ENCODE measurements at regions not wholly inside any gene's neighbourhood (a gene's known extent, or its start where the extent isn't known, plus 50 kb on each side); places are given as distances from the start of the nearest gene placed in this dataset.

DNA sequence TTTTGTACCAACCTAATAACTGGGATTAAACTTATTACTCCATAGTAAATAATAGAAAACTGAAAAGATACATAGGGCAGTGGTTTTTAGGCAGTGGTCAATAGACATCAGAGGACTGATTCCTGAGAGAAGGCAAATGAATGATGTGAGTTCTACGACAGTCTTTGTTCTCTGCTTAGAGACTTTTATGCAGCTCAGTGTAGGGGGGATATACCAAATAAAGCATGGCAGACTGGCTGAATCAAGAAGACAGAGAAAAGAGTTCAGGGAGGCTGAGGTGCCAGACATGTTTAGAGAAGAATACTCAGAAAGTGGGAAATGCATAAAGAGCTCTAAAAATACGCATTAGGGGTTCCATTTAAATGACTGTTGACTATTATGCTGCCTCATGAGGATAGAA is 320.8 kb upstream of the FAR2 start:
- H3K4me3 ChIP-seq (ENCODE audit: low read depth in 1 of 5, low read length in 5 of 5), result no peak overlapping the region
- H3K27me3 ChIP-seq (ENCODE audit: control insufficient read depth in 5 of 5, insufficient read depth in 4 of 5, low read length in 5 of 5), result no peaks in the 10 kb centered on the region
- H3K9ac ChIP-seq (ENCODE audit: low read length in 5 of 5), result no peak overlapping the region
- no peaks in the 10 kb centered on the region for H3K36me3 ChIP-seq (ENCODE audit: control insufficient read depth in 5 of 5, insufficient read depth in 5 of 5, low read length in 5 of 5)
- H3K9me3 ChIP-seq (ENCODE audit: control insufficient read depth in 5 of 5, low read length in 5 of 5), result peaks cover 0 to 4% (median 0%) of the 10 kb centered on the region in 5 donors
- H3K4me1 ChIP-seq (ENCODE audit: control insufficient read depth in 5 of 5, insufficient read depth in 5 of 5, low read length in 5 of 5), result peaks cover 0 to 11% (median 4%) of the 10 kb centered on the region in 5 donors
- no peak overlapping the region for H3K27ac ChIP-seq (ENCODE audit: low read depth, low read length)

DNA sequence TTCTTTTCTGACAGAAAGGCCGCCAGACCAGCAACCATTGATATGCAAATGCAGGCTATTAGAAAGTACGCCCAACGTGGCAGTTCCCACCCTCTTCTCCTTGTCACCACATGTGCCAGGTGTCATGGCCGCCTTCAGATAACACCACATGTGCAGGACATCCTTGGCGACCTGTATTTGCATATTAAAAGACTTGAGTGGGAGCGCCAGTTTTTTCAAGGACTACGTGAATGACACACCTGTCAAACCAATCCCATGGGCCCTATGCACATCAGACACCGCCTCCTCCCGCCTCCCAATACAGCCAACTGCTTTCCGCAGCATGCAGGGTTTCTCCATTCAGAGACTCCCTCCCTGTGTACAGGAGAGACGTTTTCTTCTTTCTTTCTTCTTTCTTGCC is 318.6 kb upstream of the FAR2 start:
- Histone ChIP-seq H3K27me3 (ENCODE audit: control insufficient read depth in 5 of 5, insufficient read depth in 4 of 5, low read length in 5 of 5) (no peaks in the 10 kb centered on the region), H3K36me3 (ENCODE audit: control insufficient read depth in 5 of 5, insufficient read depth in 5 of 5, low read length in 5 of 5) (no peaks in the 10 kb centered on the region), H3K9ac (ENCODE audit: low read length in 5 of 5) (no peak overlapping the region), H3K4me1 (ENCODE audit: control insufficient read depth in 5 of 5, insufficient read depth in 5 of 5, low read length in 5 of 5) (no peaks in the 10 kb centered on the region), H3K9me3 (ENCODE audit: control insufficient read depth in 5 of 5, low read length in 5 of 5) (peaks cover 0 to 9% (median 4%) of the 10 kb centered on the region in 5 donors), H3K27ac (ENCODE audit: low read depth, low read length) (no peak overlapping the region), H3K4me3 (ENCODE audit: low read depth in 1 of 5, low read length in 5 of 5) (no peak overlapping the region)

DNA sequence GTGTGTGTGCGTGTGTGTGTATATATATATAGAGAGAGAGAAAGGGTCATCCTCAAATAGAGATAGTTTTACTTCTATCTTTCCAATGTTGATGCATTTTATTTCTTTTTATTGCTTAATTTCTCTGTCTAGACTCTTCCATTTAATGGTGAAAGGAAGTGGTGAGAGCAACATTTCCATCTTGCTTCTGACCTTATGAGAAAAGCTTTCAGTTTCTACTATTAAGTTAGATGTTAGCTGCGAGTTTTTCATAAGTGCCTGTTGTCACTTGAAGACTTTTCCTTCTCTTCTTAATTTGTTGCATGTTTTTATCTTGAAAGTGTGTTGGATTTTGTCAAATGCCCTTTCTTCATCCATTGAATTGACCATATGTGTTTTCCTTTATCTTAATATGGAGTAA is 304.4 kb upstream of the FAR2 start:
- Histone ChIP-seq H3K36me3 (ENCODE audit: control insufficient read depth in 5 of 5, insufficient read depth in 5 of 5, low read length in 5 of 5) (no peaks in the 10 kb centered on the region), H3K4me1 (ENCODE audit: control insufficient read depth in 5 of 5, insufficient read depth in 5 of 5, low read length in 5 of 5) (no peaks in the 10 kb centered on the region), H3K9ac (ENCODE audit: low read length in 5 of 5) (no peak overlapping the region), H3K9me3 (ENCODE audit: control insufficient read depth in 5 of 5, low read length in 5 of 5) (no peaks in the 10 kb centered on the region), H3K27ac (ENCODE audit: low read depth, low read length) (no peak overlapping the region), H3K27me3 (ENCODE audit: control insufficient read depth in 5 of 5, insufficient read depth in 4 of 5, low read length in 5 of 5) (no peaks in the 10 kb centered on the region), H3K4me3 (ENCODE audit: low read depth in 1 of 5, low read length in 5 of 5) (no peak overlapping the region)

DNA sequence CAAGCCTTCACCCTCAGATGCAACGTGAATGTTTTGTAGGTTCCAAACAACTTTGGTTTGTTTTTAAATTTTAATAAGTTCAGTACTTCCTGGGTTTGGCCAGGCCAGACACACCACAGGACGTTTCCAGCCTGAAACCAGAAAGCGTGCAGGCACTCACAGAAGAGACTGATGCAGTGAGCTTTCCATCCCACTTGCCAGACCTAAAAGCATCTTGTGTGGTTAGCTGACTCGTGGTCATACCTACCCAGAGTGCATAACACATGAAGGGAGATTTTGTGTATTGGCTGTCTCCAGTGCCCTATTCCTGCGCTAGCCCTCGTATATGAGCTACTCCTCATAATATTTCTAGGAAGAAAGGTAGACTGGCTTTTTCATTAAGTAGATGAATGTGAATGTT is 297.3 kb upstream of the FAR2 start:
- Histone ChIP-seq H3K4me1 (ENCODE audit: control insufficient read depth in 5 of 5, insufficient read depth in 5 of 5, low read length in 5 of 5) (no peaks in the 10 kb centered on the region), H3K27ac (ENCODE audit: low read depth, low read length) (no peak overlapping the region), H3K27me3 (ENCODE audit: control insufficient read depth in 5 of 5, insufficient read depth in 4 of 5, low read length in 5 of 5) (no peaks in the 10 kb centered on the region)

DNA sequence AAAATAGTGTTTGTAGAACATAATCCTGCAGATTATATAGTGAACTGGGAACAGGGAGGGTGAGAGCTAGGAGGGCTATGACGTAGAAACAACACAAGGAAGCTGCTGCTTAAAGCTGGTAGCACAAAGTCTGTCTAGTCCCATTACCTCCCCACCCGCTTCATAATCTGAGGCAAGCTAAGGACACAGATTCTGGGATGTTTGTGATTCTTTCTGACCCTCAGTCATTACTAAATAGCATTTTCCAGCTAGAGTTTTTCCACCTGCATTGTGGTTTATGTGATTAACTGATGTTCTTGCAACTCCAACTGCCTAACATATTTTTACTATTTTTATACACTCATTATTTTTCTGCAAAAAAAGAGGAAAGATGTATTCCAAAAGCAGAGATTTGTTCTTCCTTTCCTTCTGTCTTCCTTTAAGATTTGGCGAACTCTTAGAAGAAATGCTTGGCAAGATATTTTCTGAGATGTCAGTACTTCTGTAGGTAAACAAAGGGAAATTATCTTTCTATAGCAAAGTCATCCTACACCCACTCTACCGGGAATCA is 293.2 kb upstream of the FAR2 start:
- no peak overlapping the region for H3K4me3 ChIP-seq (ENCODE audit: low read depth in 1 of 5, low read length in 5 of 5)
- H3K27me3 ChIP-seq (ENCODE audit: control insufficient read depth in 5 of 5, insufficient read depth in 4 of 5, low read length in 5 of 5), result no peaks in the 10 kb centered on the region
- no peaks in the 10 kb centered on the region for H3K36me3 ChIP-seq (ENCODE audit: control insufficient read depth in 5 of 5, insufficient read depth in 5 of 5, low read length in 5 of 5)
- no peak overlapping the region for H3K27ac ChIP-seq (ENCODE audit: low read depth, low read length)
- no peaks in the 10 kb centered on the region for H3K9me3 ChIP-seq (ENCODE audit: control insufficient read depth in 5 of 5, low read length in 5 of 5)
- no peaks in the 10 kb centered on the region for H3K4me1 ChIP-seq (ENCODE audit: control insufficient read depth in 5 of 5, insufficient read depth in 5 of 5, low read length in 5 of 5)
- H3K9ac ChIP-seq (ENCODE audit: low read length in 5 of 5), result no peak overlapping the region

More for the DNA sequence above, 297.3 kb upstream of the FAR2 start:
- Histone ChIP-seq H3K4me3 (ENCODE audit: low read depth in 1 of 5, low read length in 5 of 5) (no peak overlapping the region), H3K9ac (ENCODE audit: low read length in 5 of 5) (no peak overlapping the region), H3K9me3 (ENCODE audit: control insufficient read depth in 5 of 5, low read length in 5 of 5) (no peaks in the 10 kb centered on the region), H3K36me3 (ENCODE audit: control insufficient read depth in 5 of 5, insufficient read depth in 5 of 5, low read length in 5 of 5) (no peaks in the 10 kb centered on the region)

DNA sequence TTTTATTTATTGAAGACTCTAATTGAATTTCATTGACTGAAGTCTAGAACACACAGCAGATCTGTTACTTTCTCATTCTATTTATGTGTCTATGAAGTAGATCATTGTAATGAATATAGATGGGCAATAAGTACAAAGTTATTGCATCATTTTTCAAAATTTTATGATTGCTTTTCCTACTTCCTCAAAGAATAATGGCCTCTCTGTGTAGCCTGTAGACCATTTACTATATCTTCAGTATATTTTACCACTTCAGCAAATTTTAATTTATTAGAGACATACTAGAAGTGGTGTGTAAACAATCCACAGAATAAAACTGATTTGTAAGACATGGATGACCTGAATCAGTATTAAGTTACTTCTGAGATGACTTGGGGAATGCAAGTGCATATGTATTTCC is 291.7 kb upstream of the FAR2 start:
- no peaks in the 10 kb centered on the region for H3K27me3 ChIP-seq (ENCODE audit: control insufficient read depth in 5 of 5, insufficient read depth in 4 of 5, low read length in 5 of 5)
- H3K27ac ChIP-seq (ENCODE audit: low read depth, low read length), result no peak overlapping the region
- H3K4me1 ChIP-seq (ENCODE audit: control insufficient read depth in 5 of 5, insufficient read depth in 5 of 5, low read length in 5 of 5), result no peaks in the 10 kb centered on the region
- H3K4me3 ChIP-seq (ENCODE audit: low read depth in 1 of 5, low read length in 5 of 5), result no peak overlapping the region
- H3K9me3 ChIP-seq (ENCODE audit: control insufficient read depth in 5 of 5, low read length in 5 of 5), result no peaks in the 10 kb centered on the region
- H3K9ac ChIP-seq (ENCODE audit: low read length in 5 of 5), result no peak overlapping the region
- H3K36me3 ChIP-seq (ENCODE audit: control insufficient read depth in 5 of 5, insufficient read depth in 5 of 5, low read length in 5 of 5), result no peaks in the 10 kb centered on the region

DNA sequence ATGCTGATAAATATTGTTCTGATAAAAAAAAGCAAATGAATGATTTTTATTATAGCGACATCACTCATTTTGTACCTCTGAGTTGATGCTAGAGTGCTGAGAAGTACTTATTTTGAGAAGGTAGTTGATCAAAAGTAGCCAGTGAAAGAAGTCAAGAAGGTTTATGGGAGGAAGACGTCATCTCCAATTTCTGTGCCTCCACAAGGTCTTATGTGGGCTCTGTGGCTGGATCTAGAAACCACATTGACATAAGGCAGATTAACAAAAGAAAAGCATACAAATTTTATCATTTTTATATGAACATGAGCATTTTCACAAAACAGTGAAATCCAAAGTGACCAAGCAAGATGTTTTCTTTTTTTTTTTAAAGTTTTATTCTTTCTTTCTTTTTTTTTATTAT is 289.5 kb upstream of the FAR2 start:
- Histone ChIP-seq H3K9ac (ENCODE audit: low read length in 5 of 5) (no peak overlapping the region), H3K27me3 (ENCODE audit: control insufficient read depth in 5 of 5, insufficient read depth in 4 of 5, low read length in 5 of 5) (no peaks in the 10 kb centered on the region), H3K4me1 (ENCODE audit: control insufficient read depth in 5 of 5, insufficient read depth in 5 of 5, low read length in 5 of 5) (no peaks in the 10 kb centered on the region), H3K9me3 (ENCODE audit: control insufficient read depth in 5 of 5, low read length in 5 of 5) (no peaks in the 10 kb centered on the region), H3K27ac (ENCODE audit: low read depth, low read length) (no peak overlapping the region), H3K4me3 (ENCODE audit: low read depth in 1 of 5, low read length in 5 of 5) (no peak overlapping the region), H3K36me3 (ENCODE audit: control insufficient read depth in 5 of 5, insufficient read depth in 5 of 5, low read length in 5 of 5) (no peaks in the 10 kb centered on the region)

DNA sequence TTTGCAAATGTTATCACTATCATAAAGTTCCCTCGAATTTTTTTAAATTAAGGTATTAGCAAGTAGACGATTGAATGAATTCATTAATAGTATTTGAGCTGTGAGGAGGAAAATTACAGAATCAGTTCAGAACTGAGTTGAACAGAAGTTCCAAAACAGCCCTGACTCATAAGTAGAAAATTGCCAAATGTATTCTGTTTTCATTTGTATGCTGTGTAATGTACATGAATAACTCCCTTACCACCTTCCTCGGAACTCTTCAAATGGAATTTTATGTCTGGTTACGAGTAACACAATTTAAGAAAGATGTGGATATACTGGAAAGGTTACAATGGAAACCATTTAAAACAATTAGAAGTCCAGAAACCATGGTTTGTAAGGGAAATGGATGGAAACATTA is 283.3 kb upstream of the FAR2 start:
- Histone ChIP-seq H3K27me3 (ENCODE audit: control insufficient read depth in 5 of 5, insufficient read depth in 4 of 5, low read length in 5 of 5) (no peaks in the 10 kb centered on the region), H3K4me1 (ENCODE audit: control insufficient read depth in 5 of 5, insufficient read depth in 5 of 5, low read length in 5 of 5) (no peaks in the 10 kb centered on the region), H3K27ac (ENCODE audit: low read depth, low read length) (no peak overlapping the region), H3K9ac (ENCODE audit: low read length in 5 of 5) (no peak overlapping the region), H3K4me3 (ENCODE audit: low read depth in 1 of 5, low read length in 5 of 5) (no peak overlapping the region), H3K36me3 (ENCODE audit: control insufficient read depth in 5 of 5, insufficient read depth in 5 of 5, low read length in 5 of 5) (no peaks in the 10 kb centered on the region), H3K9me3 (ENCODE audit: control insufficient read depth in 5 of 5, low read length in 5 of 5) (no peaks in the 10 kb centered on the region)

DNA sequence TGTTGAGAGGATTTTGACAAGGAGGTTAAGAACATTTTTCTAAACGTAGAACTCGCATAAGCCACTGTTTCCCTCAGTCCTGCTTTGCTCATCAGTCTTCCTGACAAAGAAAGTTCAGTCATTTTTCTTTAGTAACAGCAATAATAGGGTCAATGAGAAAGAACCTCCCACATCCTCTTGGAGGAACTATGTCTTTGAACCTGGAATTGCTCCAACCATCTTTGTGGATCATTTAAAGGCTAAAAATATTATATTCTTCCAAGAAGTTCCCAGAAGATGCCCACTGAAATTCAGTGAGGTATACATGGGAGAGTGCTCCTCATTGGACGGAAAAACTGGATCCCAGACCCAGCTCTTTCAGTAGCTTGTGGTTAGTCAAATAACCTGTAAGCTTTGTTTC is 282.8 kb upstream of the FAR2 start:
- Histone ChIP-seq H3K27ac (ENCODE audit: low read depth, low read length) (no peak overlapping the region), H3K36me3 (ENCODE audit: control insufficient read depth in 5 of 5, insufficient read depth in 5 of 5, low read length in 5 of 5) (no peaks in the 10 kb centered on the region), H3K27me3 (ENCODE audit: control insufficient read depth in 5 of 5, insufficient read depth in 4 of 5, low read length in 5 of 5) (no peaks in the 10 kb centered on the region), H3K9me3 (ENCODE audit: control insufficient read depth in 5 of 5, low read length in 5 of 5) (no peaks in the 10 kb centered on the region), H3K4me3 (ENCODE audit: low read depth in 1 of 5, low read length in 5 of 5) (no peak overlapping the region), H3K9ac (ENCODE audit: low read length in 5 of 5) (no peak overlapping the region), H3K4me1 (ENCODE audit: control insufficient read depth in 5 of 5, insufficient read depth in 5 of 5, low read length in 5 of 5) (no peaks in the 10 kb centered on the region)

DNA sequence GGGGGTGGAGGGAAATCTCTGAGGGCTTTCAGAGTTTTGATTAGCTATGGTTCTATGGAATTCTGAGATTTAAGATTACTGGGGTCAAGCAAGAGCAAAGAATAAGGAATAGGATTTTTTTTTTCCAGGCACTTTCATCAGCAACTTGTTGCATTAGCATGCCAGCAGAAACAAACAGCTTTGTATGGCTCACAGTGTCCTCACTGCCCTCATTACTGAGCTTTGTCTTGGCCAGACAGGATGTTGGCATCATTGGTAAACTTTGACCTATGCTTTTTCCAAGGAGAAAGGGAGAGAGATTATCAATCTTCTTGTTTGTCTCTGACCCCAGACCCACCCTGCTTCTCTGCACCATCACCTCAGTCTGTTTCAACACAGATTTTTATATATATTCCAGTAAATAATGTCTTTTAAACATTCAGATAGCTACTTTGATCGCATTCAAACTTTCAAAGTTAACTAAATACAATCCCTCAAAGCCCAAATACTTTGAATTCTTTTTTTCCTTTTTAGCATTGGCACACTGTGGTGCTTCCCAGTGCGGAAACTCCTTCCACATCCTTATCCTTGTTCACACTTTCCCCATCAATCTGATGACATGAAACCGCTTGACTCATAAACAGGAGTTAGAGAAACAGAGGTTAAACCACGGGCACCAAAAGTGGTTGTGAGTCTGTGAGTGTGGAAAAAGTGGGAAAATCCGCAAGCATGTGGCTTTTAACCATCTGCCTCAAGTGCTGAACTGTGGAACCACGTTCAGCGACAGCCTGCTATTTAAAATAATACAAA is 282.2 kb upstream of the FAR2 start:
- no peak overlapping the region for H3K4me3 ChIP-seq (ENCODE audit: low read depth in 1 of 5, low read length in 5 of 5)
- no peaks in the 10 kb centered on the region for H3K9me3 ChIP-seq (ENCODE audit: control insufficient read depth in 5 of 5, low read length in 5 of 5)
- no peaks in the 10 kb centered on the region for H3K27me3 ChIP-seq (ENCODE audit: control insufficient read depth in 5 of 5, insufficient read depth in 4 of 5, low read length in 5 of 5)
- H3K4me1 ChIP-seq (ENCODE audit: control insufficient read depth in 5 of 5, insufficient read depth in 5 of 5, low read length in 5 of 5), result no peaks in the 10 kb centered on the region
- H3K36me3 ChIP-seq (ENCODE audit: control insufficient read depth in 5 of 5, insufficient read depth in 5 of 5, low read length in 5 of 5), result no peaks in the 10 kb centered on the region
- no peak overlapping the region for H3K9ac ChIP-seq (ENCODE audit: low read length in 5 of 5)
- no peak overlapping the region for H3K27ac ChIP-seq (ENCODE audit: low read depth, low read length)
